GM19438 (cell line): ENCODE measurements at regions not wholly inside any gene's neighbourhood (a gene's known extent, or its start where the extent isn't known, plus 50 kb on each side); places are given as distances from the start of the nearest gene placed in this dataset.
"Not testable (repeated sequence)": the region's sequence is repeated elsewhere in the genome, so short reads cannot be mapped to it uniquely, and the experiment has no call there.

ENCODE experiments used
- ATAC-seq: cut with Tn5 transposase; IDR thresholded peaks from one replicate; pipeline ENCODE4 v1.9.1; 2021; ENCODE audit warnings: low read depth; ENCODE audit not compliant: unreplicated experiment

DNA sequence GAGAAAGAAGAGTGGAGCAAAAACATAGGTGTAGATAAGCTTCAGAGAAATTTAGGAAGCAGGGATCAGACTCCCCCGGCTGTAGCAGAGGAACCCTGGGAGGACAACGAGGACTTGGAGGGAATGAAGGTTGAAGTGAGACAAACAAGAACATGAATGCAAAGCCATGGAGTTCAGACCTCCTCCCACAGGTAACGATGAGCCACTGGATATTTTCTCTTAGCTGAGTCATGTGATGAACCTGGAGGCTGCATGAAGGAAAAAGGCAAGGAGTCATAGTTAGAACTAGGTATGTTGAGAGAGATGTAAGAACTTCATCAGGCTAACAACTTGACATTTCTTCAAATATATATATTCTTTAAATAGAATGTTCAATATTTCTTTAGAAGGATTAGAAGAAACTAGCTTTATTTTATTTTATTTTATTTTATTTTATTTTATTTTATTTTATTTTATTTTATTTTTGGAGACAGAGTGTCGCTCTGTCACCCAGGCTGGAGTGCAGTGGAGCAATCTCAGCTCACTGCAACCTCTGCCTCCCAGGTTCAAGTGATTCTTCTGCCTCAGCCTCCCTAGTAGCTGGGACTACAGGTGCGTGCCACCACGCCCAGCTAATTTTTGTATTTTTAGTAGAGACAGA lies 57.7 kb upstream of the RGS1 start:
- ATAC-seq: not testable (repeated sequence)

DNA sequence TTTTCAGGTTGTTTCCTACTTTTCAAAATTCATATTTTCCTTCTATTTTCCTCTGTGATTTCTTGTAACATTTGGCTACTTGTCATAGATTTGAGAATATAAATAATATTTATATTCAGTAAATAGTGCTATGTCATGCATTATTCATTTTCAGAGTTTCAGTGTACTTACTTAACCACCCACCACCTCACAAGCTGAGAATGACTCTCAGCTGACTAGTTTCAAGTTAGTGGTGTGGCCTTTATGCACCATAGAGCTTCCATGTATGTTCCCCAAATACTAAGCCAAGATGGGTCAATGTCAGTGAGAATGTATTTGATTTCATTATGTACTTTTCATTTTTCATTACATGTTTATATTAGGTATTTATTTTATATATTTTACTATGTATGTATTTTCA lies 56.9 kb upstream of the RGS1 start:
- no peak for ATAC-seq

DNA sequence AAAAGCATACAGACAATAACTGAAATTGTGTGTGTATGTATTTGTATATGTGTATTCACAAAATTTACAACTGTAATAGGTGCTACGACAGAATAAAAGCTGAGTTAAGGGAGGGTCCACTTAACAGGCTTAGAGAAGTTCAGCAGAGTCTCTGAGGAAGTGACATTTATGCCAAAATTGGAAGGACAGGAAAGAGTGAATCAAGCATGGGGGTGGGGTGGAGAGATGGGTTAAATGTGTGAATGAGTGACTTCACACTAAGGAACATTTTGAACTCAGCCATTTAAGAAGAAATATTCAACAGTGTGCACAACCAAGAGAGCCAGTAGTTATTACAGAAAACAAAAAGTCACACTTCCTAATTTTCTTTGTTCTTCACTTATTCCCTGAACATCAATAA lies 53.8 kb upstream of the RGS1 start:
- no peak for ATAC-seq

DNA sequence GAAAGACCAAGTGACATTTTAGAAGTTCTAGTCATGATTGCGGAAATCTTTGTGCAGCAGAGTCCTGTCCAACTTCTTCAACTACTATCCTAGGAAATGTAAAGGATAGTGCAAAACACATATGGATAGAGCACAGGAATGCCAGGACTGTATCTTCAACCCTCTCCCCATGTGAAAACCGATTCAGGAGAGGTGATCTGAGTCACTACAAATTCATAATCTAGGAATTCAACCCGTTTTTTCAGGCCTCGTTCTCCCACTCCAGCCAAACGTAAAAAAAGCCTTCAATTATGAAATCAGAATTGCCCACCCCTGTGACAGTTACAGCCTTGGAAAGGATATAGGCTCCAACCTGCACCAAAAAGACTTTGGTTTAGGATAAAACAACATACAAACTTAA lies 52.9 kb upstream of the RGS1 start:
- ATAC-seq: no peak

DNA sequence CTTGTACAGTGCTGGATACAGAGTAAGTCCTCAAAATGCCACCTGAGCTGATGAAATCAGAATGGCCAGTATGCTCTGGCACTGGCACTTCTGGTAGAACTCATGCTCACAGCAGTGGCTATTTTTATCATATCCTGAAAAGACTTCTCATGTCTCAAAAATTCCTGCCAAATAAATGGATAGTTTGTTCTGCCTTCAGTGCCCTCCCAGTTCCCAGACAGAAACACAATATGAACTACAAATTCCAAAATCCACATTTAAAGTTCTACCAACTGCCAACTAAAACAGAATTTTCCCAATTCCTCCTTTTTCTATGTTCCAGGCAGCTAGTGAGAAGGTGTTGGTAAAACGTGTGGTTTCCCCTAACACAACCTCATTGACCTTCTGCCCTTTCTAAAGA lies 51.4 kb upstream of the RGS1 start:
- no peak for ATAC-seq
